HG02885 (cell line): ENCODE measurements at regions not wholly inside any gene's neighbourhood (a gene's known extent, or its start where the extent isn't known, plus 50 kb on each side); places are given as distances from the start of the nearest gene placed in this dataset.

Experiments used
- ATAC-seq: cut with Tn5 transposase; IDR thresholded peaks from one replicate; pipeline ENCODE4 v1.9.1; 2021; ENCODE audit warnings: mild to moderate bottlenecking; ENCODE audit not compliant: unreplicated experiment, poor library complexity

- no peak for ATAC-seq
Observed at GRCh38 chr1:38217316-38217715, 170.7 kb upstream of the POU3F1 start.

- ATAC-seq = no peak
Observed at GRCh38 chr1:38213646-38214434, 167.2 kb upstream of the POU3F1 start.

- no peak for ATAC-seq
Observed at GRCh38 chr1:38210895-38211177, 164.2 kb upstream of the POU3F1 start.

GRCh38 chr1:38210021-38210894 lies 163.7 kb upstream of the POU3F1 start:
- no peak for ATAC-seq

GRCh38 chr1:38208716-38209632 lies 162.4 kb upstream of the POU3F1 start:
- no peak for ATAC-seq

GRCh38 chr1:38207906-38208305 lies 161.3 kb upstream of the POU3F1 start:
- no peak for ATAC-seq

GRCh38 chr1:38207275-38207674 lies 160.7 kb upstream of the POU3F1 start:
- ATAC-seq = no peak

GRCh38 chr1:38204698-38205097 lies 158.1 kb upstream of the POU3F1 start:
- ATAC-seq = no peak

GRCh38 chr1:38203441-38203840 lies 156.8 kb upstream of the POU3F1 start:
- ATAC-seq = no peak

- no peak for ATAC-seq
Observed at GRCh38 chr1:38201431-38201830, 154.8 kb upstream of the POU3F1 start.

GRCh38 chr1:38198621-38199020 lies 152.0 kb upstream of the POU3F1 start:
- no peak for ATAC-seq

GRCh38 chr1:38198099-38198498 lies 151.5 kb upstream of the POU3F1 start:
- no peak for ATAC-seq

GRCh38 chr1:38197312-38198061 lies 150.9 kb upstream of the POU3F1 start:
- no peak for ATAC-seq

- no peak for ATAC-seq
Observed at GRCh38 chr1:38194472-38194871, 147.9 kb upstream of the POU3F1 start.

GRCh38 chr1:38193040-38193439 lies 146.4 kb upstream of the POU3F1 start:
- ATAC-seq = no peak

GRCh38 chr1:38191461-38191860 lies 144.9 kb upstream of the POU3F1 start:
- no peak for ATAC-seq

- ATAC-seq = no peak
Observed at GRCh38 chr1:38190983-38191382, 144.4 kb upstream of the POU3F1 start.

- ATAC-seq = no peak
Observed at GRCh38 chr1:38187552-38187951, 141.0 kb upstream of the POU3F1 start.

GRCh38 chr1:38186566-38186965 lies 140.0 kb upstream of the POU3F1 start:
- no peak for ATAC-seq

GRCh38 chr1:38185913-38186312 lies 139.3 kb upstream of the POU3F1 start:
- no peak for ATAC-seq
